Fibroblast of skin of left biceps (primary cell): ENCODE measurements at regions not wholly inside any gene's neighbourhood (a gene's known extent, or its start where the extent isn't known, plus 50 kb on each side); places are given as distances from the start of the nearest gene placed in this dataset.

Experiments
- DNase-seq, 2 experiments: peaks; one replicate each; pipeline ENCODE4 v3.0.0-alpha.2; 2013; ENCODE audit warnings: low read depth in 2 of 2

GRCh38 chr16:9372934-9373890 is 281.8 kb downstream of the HAPSTR1 start:
- no peak for DNase-seq

DNA sequence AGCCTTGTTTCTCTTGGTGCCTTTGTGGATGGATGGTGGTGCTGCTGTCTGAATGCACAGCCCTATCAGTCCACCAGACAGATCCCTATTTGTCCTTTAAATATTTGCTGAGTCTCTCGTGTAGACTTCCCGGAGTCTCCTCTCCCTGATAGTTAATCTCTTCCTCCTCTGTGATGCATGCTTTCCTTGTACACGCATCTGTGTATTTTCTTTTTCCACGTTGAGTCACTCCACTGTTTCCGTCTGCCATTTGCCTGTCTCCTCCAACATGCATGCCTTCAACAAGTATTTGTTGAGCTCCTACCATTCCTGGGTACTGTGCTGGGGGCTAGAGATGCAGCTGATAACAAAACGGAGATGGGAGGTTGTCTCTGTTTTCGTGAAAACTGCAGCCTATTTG is 282.6 kb downstream of the HAPSTR1 start:
- DNase-seq: no peak

- no peak for DNase-seq
Observed at GRCh38 chr16:9378876-9379275, 287.4 kb downstream of the HAPSTR1 start.

DNA sequence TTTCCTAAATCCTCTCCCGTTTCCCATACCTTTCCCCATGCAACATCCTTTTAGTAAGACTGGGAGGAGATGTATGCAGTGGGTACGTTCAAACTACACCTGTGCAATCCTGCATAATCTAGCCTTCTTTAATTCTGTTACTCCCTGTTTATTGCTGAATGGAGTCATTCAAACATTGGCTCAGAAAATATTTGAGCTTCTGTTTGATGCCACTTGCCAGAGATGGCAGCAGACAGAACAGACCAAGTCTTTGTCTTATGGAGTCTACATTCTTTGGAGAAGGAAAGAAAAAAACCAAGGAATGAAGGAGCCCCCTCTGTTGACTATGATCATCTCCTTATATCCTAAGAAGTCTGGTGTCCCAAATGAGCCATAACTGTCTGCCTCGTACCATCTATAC is 288.8 kb downstream of the HAPSTR1 start:
- no peak for DNase-seq

GRCh38 chr16:9381399-9381798 is 290.0 kb downstream of the HAPSTR1 start:
- DNase-seq: no peak

GRCh38 chr16:9381905-9382304 is 290.5 kb downstream of the HAPSTR1 start:
- DNase-seq: no peak

DNA sequence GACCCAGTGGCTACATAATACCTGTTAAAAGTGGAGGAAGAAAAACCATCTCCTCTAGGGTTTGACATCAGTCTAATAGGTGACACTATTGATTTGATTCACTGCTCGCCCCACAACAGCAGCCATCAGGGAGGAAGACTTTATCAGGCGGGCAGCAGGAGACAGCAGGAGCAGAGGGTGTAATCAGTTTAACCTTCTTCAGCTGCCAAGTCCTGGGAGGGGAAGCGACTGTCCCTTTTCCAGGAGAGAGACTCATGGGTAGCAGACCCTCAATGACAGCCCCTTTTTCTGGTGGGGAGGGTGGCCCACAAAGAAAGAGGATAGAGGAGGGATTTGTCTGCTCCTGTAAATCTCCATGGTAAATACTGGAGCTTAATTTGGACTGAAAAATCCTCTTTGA is 291.8 kb downstream of the HAPSTR1 start:
- DNase-seq: no peak

GRCh38 chr16:9384141-9384540 is 292.7 kb downstream of the HAPSTR1 start:
- no peak for DNase-seq

- DNase-seq: no peak
Observed at GRCh38 chr16:9389543-9390207, 298.2 kb downstream of the HAPSTR1 start.

- no peak for DNase-seq
Observed at GRCh38 chr16:9392956-9393355, 301.5 kb downstream of the HAPSTR1 start.

DNA sequence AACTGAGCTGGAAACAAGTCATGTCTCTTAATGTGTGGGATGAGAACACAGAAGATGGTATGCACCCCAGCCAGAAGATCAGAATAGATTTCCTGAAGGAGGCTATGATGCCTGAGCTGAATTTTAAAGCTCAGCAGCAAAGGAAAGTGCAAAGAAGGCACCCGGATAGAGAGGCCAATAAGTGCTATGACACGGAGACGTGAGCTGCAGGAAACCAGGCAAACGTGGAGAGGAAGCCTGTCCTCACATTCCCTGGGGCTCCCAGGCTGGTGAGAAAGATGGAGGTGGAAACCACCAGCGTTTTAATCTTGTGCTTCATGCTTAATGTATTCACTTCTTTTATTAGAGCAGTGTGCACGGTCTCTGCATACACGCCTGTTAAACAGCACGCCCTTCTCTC is 302.1 kb downstream of the HAPSTR1 start:
- DNase-seq: no peak

DNA sequence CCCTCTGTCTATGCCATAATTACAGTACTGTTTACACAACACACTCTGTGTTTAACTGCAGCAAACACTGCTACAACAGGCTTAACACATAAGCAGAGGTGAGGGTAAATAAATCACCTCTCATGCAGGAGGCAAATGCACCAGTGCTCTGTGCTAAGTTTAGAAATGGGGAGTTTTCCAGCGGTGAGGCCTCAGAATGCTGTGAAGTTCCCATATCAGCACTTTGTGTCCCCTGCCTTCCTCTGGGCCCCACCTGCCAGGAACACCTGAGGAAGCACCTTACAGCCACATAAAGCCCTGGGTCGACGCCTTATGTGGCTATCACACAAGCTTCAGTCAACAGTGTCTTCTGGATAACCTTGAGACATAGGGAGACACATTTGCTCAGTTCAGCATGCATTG is 304.5 kb downstream of the HAPSTR1 start:
- DNase-seq: no peak

DNA sequence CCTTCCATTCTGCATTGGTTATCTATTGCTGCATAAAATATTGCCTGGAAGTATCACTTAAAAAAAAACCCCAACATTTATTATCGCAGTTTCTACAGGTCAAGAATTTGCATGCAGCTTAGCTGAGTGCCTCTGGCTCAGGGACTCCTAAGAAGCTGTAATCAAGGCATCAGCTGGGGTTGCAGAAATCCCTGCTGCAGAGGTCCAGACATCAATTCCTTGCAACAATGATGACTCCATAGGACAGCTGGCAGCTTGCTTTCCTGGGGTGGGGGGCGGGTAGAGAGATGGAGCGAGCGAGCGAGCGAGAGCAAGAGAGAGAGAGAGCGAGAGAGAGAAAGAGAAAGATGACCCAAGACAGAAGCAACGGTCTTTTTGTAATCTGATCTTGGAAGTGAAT is 308.1 kb downstream of the HAPSTR1 start:
- DNase-seq: no peak

DNA sequence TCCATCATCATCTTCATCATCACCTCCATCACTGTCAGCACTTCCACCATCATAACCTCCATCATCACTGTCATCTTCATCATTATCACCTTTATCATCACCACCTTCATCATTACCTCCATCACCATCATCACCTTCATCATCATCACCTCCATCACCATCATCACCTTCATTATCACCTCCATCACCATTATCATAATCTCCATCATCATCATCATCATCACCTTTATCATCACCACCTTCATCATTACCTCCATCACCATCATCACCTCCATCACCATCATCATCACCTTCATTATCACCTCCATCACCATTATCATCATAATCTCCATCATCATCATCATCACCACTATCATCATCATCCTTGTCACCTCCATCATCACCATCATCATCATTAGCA is 309.7 kb downstream of the HAPSTR1 start:
- no peak for DNase-seq

DNA sequence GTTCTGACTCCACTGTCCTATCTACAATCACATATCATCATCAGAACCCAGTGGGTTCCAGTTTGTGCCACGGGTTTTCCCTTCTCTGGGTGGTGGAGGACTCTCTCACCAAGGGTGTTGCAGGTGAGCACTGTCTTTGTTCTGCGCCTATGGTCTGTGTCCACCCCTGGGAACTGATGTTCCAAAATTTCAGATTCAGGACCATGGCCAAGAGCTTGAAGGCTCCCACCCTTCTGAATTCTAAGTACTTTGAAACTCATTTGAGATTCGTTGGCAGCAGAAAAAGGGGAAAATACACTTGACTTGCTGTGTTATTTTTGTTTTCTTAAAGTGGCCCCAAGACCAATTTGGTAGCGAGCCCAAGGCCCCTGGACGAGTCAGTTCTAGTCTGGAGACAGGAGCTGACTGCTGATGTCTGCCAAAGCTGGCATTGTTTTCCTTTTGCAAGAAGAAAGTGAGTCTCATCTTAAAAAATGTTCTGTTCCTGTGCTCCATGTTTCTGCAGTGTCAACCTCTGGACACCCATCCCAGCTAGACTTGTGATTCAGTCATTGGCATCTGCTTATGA is 310.9 kb downstream of the HAPSTR1 start:
- DNase-seq: no peak

DNA sequence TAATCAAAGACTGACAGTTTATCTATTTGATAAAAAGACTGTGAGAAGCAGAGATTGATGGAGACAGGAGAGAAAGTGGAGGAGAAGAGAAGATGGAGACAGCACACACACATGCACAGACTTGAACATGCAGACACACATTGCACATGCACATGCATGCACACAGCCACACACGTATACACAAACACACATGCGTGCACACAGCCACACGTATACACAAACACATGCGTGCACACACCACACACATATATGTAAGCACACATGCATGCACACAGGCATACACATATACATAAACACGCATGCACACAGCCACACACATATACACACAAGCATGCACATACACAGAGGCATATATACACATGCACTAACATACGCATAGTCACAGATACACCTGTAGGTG is 313.4 kb downstream of the HAPSTR1 start:
- DNase-seq: no peak

DNA sequence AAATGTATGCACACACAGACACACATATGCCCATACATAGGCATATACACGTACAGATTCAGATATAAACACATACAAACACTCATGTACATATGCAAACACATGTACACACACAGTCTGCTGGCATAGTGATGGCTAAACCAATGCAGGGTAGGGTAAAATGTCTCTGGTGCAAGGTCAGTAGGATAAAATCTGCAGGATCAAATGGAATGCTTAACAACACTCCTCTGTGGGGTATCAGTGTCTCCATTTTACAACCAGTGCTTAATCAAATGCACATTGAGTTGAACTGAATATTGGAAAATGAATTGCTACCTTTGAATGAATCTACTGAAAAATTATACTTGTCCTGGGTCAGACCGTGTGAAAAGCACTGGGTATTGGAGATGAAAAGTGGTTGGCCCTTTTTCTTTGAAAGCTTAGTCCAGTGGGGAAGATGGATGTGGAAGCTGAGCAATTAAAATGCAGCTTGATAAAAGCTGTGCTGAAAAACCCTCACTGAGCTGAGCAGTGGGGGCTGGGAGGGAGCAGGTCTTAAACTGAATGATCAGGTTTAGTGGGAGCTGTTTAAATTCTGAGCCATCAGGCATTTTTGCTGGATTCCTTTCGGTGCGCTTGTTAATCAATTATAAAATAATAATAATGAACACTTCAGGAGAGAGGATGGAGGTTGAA is 314.7 kb downstream of the HAPSTR1 start:
- DNase-seq: no peak

GRCh38 chr16:9407206-9407758 is 315.8 kb downstream of the HAPSTR1 start:
- DNase-seq: no peak

GRCh38 chr16:9408297-9408878 is 316.9 kb downstream of the HAPSTR1 start:
- DNase-seq: no peak

GRCh38 chr16:9409560-9410493 is 318.4 kb downstream of the HAPSTR1 start:
- no peak for DNase-seq
